Neural progenitor cell (in vitro differentiated cells): ENCODE measurements at regions not wholly inside any gene's neighbourhood (a gene's known extent, or its start where the extent isn't known, plus 50 kb on each side); places are given as distances from the start of the nearest gene placed in this dataset.

ENCODE experiments used
- DNase-seq: peaks from one replicate; pipeline ENCODE4 v3.0.0-alpha.2; 2016; ENCODE audit warnings: low spot score
- H2AFZ ChIP-seq: fragments of 200-600 bp; sonication (generic); replicated peaks from 2 replicates; pipeline ENCODE4 v1.6.1; 2016; ENCODE audit warnings: antibody characterized with exemption
- H3F3A ChIP-seq: fragments of 200-600 bp; sonication (generic); 2 replicates; pipeline ENCODE4 v1.6.1; 2016; ENCODE audit warnings: antibody characterized with exemption, low read depth
- H3K27ac ChIP-seq: fragments of 200-600 bp; sonication (generic); 2 replicates; pipeline ENCODE4 v1.5.1; 2016; ENCODE audit warnings: mild to moderate bottlenecking
- H3K27me3 ChIP-seq: fragments of 200-600 bp; sonication (generic); 2 replicates; pipeline ENCODE4 v1.6.1; 2016; ENCODE audit warnings: mild to moderate bottlenecking, moderate library complexity
- H3K36me3 ChIP-seq: fragments of 200-600 bp; sonication (generic); 2 replicates; pipeline ENCODE4 v1.5.1; 2016
- H3K4me1 ChIP-seq: fragments of 200-600 bp; sonication (generic); 2 replicates; pipeline ENCODE4 v1.6.1; 2016; ENCODE audit warnings: mixed run types
- H3K4me2 ChIP-seq: fragments of 200-600 bp; sonication (generic); 2 replicates; pipeline ENCODE4 v1.6.1; 2016
- H3K4me3 ChIP-seq: fragments of 200-600 bp; sonication (generic); 2 replicates; pipeline ENCODE4 v1.5.1; 2016
- H3K79me2 ChIP-seq: fragments of 200-600 bp; sonication (generic); 2 replicates; pipeline ENCODE4 v1.6.1; 2016; ENCODE audit warnings: low read depth
- H3K9ac ChIP-seq: fragments of 200-600 bp; sonication (generic); 2 replicates; pipeline ENCODE4 v1.6.1; 2016
- H3K9me3 ChIP-seq: fragments of 200-600 bp; sonication (generic); 2 replicates; pipeline ENCODE4 v1.5.1; 2016; ENCODE audit warnings: low read depth
- H4K20me1 ChIP-seq: fragments of 200-600 bp; sonication (generic); 2 replicates; pipeline ENCODE4 v1.6.1; 2016; ENCODE audit warnings: low read depth
- H3K27ac Mint-ChIP-seq: 3 replicates; pipeline ENCODE4 v1.8.0; 2021; ENCODE audit warnings: mixed read lengths
- H3K27me3 Mint-ChIP-seq: 2 replicates; pipeline ENCODE4 v1.8.0; 2022; ENCODE audit warnings: low read depth, mild to moderate bottlenecking, inconsistent platforms, moderate library complexity, mixed read lengths; ENCODE audit not compliant: insufficient read depth
- H3K36me3 Mint-ChIP-seq: 3 replicates; pipeline ENCODE4 v1.8.0; 2021; ENCODE audit warnings: mixed read lengths
- H3K4me1 Mint-ChIP-seq: 3 replicates; pipeline ENCODE4 v1.8.0; 2021; ENCODE audit warnings: mixed read lengths
- H3K4me3 Mint-ChIP-seq: 3 replicates; pipeline ENCODE4 v1.8.0; 2021; ENCODE audit warnings: mild to moderate bottlenecking, moderate library complexity, mixed read lengths
- H3K9me3 Mint-ChIP-seq: 3 replicates; pipeline ENCODE4 v1.8.0; 2020; ENCODE audit warnings: mixed read lengths
- CTCF ChIP-seq: fragments of 200-600 bp; sonication (generic); IDR thresholded peaks from 2 replicates; pipeline ENCODE4 v1.5.1; 2017; ENCODE audit warnings: antibody characterized with exemption, mild to moderate bottlenecking
- EZH2 ChIP-seq: fragments of 200-600 bp; sonication (generic); IDR thresholded peaks from 2 replicates; pipeline ENCODE4 v1.6.1; 2017; ENCODE audit warnings: antibody characterized with exemption, mild to moderate bottlenecking, moderate library complexity
- EZH2phosphoT487 ChIP-seq: fragments of 200-600 bp; sonication (generic); IDR thresholded peaks from 2 replicates; pipeline ENCODE4 v1.6.1; 2017; ENCODE audit warnings: antibody characterized with exemption

GRCh38 chr2:150339282-150339681 lies 148.2 kb downstream of the RND3 start:
- Histone ChIP-seq H3K4me3 (no peak overlapping the region), H2AFZ (peak overlapping the region; percentile 85), H3K79me2 (no peaks in the 10 kb centered on the region), H3F3A (no peaks in the 10 kb centered on the region), H3K4me1 (peaks cover 10% of the 10 kb centered on the region), H3K27me3 (no peaks in the 10 kb centered on the region), H3K4me2 (no peak overlapping the region), H3K9ac (no peak overlapping the region), H3K36me3 (no peaks in the 10 kb centered on the region), H3K27ac (no peak overlapping the region), H3K9me3 (no peaks in the 10 kb centered on the region), H4K20me1 (no peaks in the 10 kb centered on the region)
- Mint-ChIP-seq H3K27ac (no peak overlapping the region), H3K9me3 (no peaks in the 10 kb centered on the region), H3K4me3 (no peak overlapping the region), H3K36me3 (no peaks in the 10 kb centered on the region), H3K27me3 (no peaks in the 10 kb centered on the region), H3K4me1 (no peaks in the 10 kb centered on the region)
- TF ChIP-seq EZH2 (no peak), EZH2phosphoT487 (no peak), CTCF (no peak)
- DNase-seq: no peak

GRCh38 chr2:150335596-150335995 lies 151.9 kb downstream of the RND3 start:
- H3K4me2 ChIP-seq: no peak overlapping the region
- peaks cover 2% of the 10 kb centered on the region for H3K4me1 Mint-ChIP-seq
- H3K27ac ChIP-seq: no peak overlapping the region
- no peak overlapping the region for H3K27ac Mint-ChIP-seq
- H3K9me3 ChIP-seq: no peaks in the 10 kb centered on the region
- no peak overlapping the region for H3K4me3 ChIP-seq
- H3K4me3 Mint-ChIP-seq: no peak overlapping the region
- no peaks in the 10 kb centered on the region for H3K27me3 ChIP-seq
- H3K36me3 ChIP-seq: no peaks in the 10 kb centered on the region
- no peaks in the 10 kb centered on the region for H3K79me2 ChIP-seq
- no peaks in the 10 kb centered on the region for H3F3A ChIP-seq
- no peak overlapping the region for H3K9ac ChIP-seq
- DNase-seq: no peak
- no peak for TF ChIP-seq CTCF
- TF ChIP-seq EZH2phosphoT487: no peak
- no peak for TF ChIP-seq EZH2
- peaks cover 10% of the 10 kb centered on the region for H3K4me1 ChIP-seq
- no peaks in the 10 kb centered on the region for H3K36me3 Mint-ChIP-seq
- H3K9me3 Mint-ChIP-seq: peaks cover 2% of the 10 kb centered on the region
- no peak overlapping the region for H2AFZ ChIP-seq
- no peaks in the 10 kb centered on the region for H3K27me3 Mint-ChIP-seq
- H4K20me1 ChIP-seq: no peaks in the 10 kb centered on the region

GRCh38 chr2:150332383-150332782 lies 155.1 kb downstream of the RND3 start:
- Histone ChIP-seq H3K9me3 (no peaks in the 10 kb centered on the region), H4K20me1 (no peaks in the 10 kb centered on the region), H3K4me2 (no peak overlapping the region), H3K4me1 (peaks cover 19% of the 10 kb centered on the region), H3K79me2 (no peaks in the 10 kb centered on the region), H3F3A (peaks cover 13% of the 10 kb centered on the region), H2AFZ (no peak overlapping the region), H3K27me3 (no peaks in the 10 kb centered on the region), H3K9ac (no peak overlapping the region), H3K36me3 (no peaks in the 10 kb centered on the region), H3K4me3 (no peak overlapping the region), H3K27ac (no peak overlapping the region)
- Mint-ChIP-seq H3K4me3 (no peak overlapping the region), H3K27ac (no peak overlapping the region), H3K4me1 (peaks cover 15% of the 10 kb centered on the region), H3K36me3 (no peaks in the 10 kb centered on the region), H3K27me3 (no peaks in the 10 kb centered on the region), H3K9me3 (peaks cover 2% of the 10 kb centered on the region)
- DNase-seq: no peak
- no peak for TF ChIP-seq EZH2
- TF ChIP-seq EZH2phosphoT487: no peak
- no peak for TF ChIP-seq CTCF
